GM12865 (cell line): ENCODE measurements at regions not wholly inside any gene's neighbourhood (a gene's known extent, or its start where the extent isn't known, plus 50 kb on each side); places are given as distances from the start of the nearest gene placed in this dataset.

Experiments
- DNase-seq: peaks from one replicate; pipeline ENCODE4 v3.0.0; 2010; ENCODE audit warnings: low read depth
- H3K4me3 ChIP-seq: 2 replicates; pipeline ENCODE4 v1.5.1; 2011; ENCODE audit warnings: mild to moderate bottlenecking, low read depth, low read length, control low read depth
- CTCF ChIP-seq: IDR thresholded peaks from 2 replicates; pipeline ENCODE4 v1.5.1; 2011; ENCODE audit warnings: low read length, control low read depth, low read depth, inconsistent platforms; ENCODE audit not compliant: insufficient read depth; ENCODE audit errors: missing control alignments

- H3K4me3 ChIP-seq, result no peak overlapping the region
- TF ChIP-seq CTCF, result no peak
- no peak for DNase-seq
Measured at GRCh38 chr3:193848547-193848946, 255.5 kb downstream of the OPA1 start.

- TF ChIP-seq CTCF, result no peak
- DNase-seq, result no peak
- H3K4me3 ChIP-seq, result no peak overlapping the region
Measured at GRCh38 chr3:193850084-193850619, 257.1 kb downstream of the OPA1 start.

DNA sequence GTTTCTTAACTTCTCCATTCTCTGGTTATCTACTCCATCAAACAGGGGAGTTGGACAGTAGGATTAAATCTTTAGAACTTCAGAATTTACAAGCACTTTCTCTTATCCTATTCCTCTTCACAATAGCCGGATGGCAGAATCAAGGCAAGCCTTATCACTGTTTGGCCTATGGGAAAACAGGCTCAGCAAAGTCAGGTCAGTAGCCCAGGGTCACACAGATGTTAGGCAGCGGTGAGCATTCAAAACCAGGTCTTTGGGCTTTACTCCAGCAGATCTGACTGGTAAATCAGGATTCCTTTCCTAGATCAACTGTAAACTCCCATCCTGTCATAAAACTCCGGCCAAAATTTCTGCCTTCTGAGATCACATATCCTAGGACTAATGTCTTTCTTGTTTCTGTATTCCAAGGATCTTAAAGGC is 258.4 kb downstream of the OPA1 start:
- DNase-seq, result no peak
- TF ChIP-seq CTCF, result no peak

GRCh38 chr3:193851941-193852674 is 259.1 kb downstream of the OPA1 start:
- no peak overlapping the region for H3K4me3 ChIP-seq
- no peak for TF ChIP-seq CTCF
- DNase-seq, result no peak

More for the DNA sequence above, 258.4 kb downstream of the OPA1 start:
- no peak overlapping the region for H3K4me3 ChIP-seq

DNA sequence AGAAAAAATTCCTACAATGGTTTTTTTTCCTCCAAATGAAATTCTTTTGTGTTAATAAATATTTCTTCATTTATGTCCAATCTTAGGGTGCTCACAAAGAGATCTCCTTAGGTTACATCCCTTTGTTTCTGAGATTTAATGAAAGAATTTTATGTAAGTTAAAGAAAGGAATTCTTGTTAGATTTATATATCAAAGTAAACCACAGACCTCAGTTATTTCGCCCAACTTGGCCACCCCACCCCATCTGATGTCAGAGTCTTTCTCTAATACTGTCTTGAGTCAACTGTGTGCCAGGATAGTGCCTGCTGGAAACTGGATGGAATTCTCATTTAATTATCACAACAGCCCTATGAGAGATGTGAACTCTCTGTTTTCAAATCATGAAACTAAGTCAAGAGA is 259.9 kb downstream of the OPA1 start:
- no peak overlapping the region for H3K4me3 ChIP-seq
- no peak for TF ChIP-seq CTCF
- no peak for DNase-seq

DNA sequence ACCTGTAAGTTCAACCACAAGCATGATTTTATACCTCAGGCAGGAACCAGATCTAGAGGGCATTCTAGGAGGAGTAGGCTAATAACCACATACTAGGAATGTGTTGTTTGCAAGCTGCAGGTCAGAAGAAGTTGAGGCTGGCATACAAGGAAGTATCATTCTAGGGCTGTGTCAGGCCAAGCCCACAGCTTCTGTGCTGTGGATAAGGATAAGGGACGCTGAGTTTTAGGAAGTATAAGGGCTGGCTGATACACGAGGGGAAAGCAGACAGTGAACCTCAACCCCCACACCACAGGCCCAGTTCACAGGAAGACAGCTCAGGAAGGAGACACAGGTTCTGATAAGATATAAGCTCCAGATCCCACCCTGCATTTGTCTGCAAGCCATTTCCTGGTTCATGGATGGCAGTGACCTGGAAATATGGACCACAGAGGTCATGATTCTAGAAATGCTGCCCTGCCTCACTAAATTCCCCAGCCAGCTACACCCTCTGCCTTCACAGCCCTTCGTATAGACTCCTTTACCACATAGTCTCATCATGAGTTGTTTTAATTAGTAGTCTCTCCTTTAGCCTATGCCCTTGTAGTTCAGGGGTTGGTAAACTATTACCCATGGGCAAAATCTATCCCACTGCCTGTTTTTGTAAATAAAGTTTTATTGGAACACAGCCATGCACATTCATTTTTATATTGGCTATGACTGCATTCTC is 260.7 kb downstream of the OPA1 start:
- no peak for DNase-seq
- TF ChIP-seq CTCF, result no peak
- no peak overlapping the region for H3K4me3 ChIP-seq

DNA sequence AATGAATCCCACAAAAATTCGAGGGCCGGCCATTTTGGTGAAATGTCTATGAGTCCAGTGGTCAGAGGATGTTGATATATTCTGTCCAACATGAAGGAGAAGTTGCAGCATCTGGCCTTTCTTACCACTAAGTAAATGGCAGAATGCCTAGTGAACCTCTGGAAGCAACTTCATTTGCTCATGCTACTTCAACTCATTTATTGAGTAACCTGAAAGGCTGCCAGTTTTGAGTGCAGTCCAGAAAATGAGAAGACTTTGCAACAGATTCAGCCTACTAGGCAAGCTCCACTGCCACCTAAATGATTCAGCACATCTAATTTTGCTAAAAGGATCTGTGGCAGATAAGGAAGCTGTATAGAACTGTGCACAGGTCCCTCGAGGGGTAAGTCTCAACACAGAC is 265.0 kb downstream of the OPA1 start:
- no peak overlapping the region for H3K4me3 ChIP-seq
- no peak for DNase-seq
- no peak for TF ChIP-seq CTCF
